Nephron (organoid): ENCODE measurements at regions not wholly inside any gene's neighbourhood (a gene's known extent, or its start where the extent isn't known, plus 50 kb on each side); places are given as distances from the start of the nearest gene placed in this dataset.
"Not testable (repeated sequence)": the region's sequence is repeated elsewhere in the genome, so short reads cannot be mapped to it uniquely, and the experiment has no call there.

Experiments used
- H3K27ac Mint-ChIP-seq, 3 experiments: 2 replicates each; pipeline ENCODE4 v1.8.0; 2020; ENCODE audit warnings: mixed read lengths in 3 of 3, mild to moderate bottlenecking in 2 of 3, moderate library complexity in 1 of 3
- H3K27me3 Mint-ChIP-seq: 2 replicates; pipeline ENCODE4 v1.8.0; 2021; ENCODE audit warnings: low read depth, mild to moderate bottlenecking, moderate library complexity, mixed read lengths
- H3K36me3 Mint-ChIP-seq: 2 replicates; pipeline ENCODE4 v1.8.0; 2020; ENCODE audit warnings: low read depth, mixed read lengths
- H3K4me1 Mint-ChIP-seq: 2 replicates; pipeline ENCODE4 v1.8.0; 2020; ENCODE audit warnings: mixed read lengths
- H3K4me3 Mint-ChIP-seq, 3 experiments: 2 replicates each; pipeline ENCODE4 v1.8.0; 2020; ENCODE audit warnings: mild to moderate bottlenecking in 3 of 3, mixed read lengths in 3 of 3, moderate library complexity in 2 of 3
- H3K9me3 Mint-ChIP-seq: 2 replicates; pipeline ENCODE4 v1.8.0; 2020; ENCODE audit warnings: mixed read lengths
- TF ChIP-seq, protein P1 (sequence below), 3 experiments: fragments of 200-600 bp; sonication (generic); IDR thresholded peaks; one replicate each; pipeline ENCODE4 v1.5.0; 2021; ENCODE audit warnings: antibody characterized with exemption in 3 of 3; ENCODE audit not compliant: unreplicated experiment in 3 of 3

DNA sequence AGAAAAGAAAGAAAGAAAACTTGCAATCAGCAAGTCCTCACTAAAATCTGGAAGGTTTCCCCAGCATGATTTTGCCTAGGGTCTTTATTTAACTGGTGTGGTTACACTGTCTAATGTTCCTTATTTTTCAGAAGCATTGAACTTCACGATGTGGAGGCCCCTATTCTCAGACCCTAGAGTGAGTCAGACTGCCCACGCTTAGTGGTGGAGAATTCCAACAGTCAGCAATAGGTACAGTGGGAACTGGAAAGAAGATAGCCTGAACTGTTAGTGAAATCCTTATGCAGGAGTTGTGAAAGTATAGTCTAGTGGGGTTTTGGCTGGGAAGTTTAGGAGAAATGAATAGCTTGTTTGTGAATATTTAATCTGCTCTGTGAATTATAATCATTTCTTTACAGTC is 115.0 kb downstream of the FZD1 start:
- H3K27ac Mint-ChIP-seq: peak overlapping the region; percentile 10 to 90 (median 80)
- H3K36me3 Mint-ChIP-seq: no peaks in the 10 kb centered on the region
- no peak overlapping the region for H3K4me3 Mint-ChIP-seq
- H3K27me3 Mint-ChIP-seq: no peaks in the 10 kb centered on the region
- TF ChIP-seq, protein P1, sequence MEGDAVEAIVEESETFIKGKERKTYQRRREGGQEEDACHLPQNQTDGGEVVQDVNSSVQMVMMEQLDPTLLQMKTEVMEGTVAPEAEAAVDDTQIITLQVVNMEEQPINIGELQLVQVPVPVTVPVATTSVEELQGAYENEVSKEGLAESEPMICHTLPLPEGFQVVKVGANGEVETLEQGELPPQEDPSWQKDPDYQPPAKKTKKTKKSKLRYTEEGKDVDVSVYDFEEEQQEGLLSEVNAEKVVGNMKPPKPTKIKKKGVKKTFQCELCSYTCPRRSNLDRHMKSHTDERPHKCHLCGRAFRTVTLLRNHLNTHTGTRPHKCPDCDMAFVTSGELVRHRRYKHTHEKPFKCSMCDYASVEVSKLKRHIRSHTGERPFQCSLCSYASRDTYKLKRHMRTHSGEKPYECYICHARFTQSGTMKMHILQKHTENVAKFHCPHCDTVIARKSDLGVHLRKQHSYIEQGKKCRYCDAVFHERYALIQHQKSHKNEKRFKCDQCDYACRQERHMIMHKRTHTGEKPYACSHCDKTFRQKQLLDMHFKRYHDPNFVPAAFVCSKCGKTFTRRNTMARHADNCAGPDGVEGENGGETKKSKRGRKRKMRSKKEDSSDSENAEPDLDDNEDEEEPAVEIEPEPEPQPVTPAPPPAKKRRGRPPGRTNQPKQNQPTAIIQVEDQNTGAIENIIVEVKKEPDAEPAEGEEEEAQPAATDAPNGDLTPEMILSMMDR (IDR thresholded peaks at IDR 0.05; ENCODE audit: unreplicated experiment in 3 of 3): no peak
- H3K4me1 Mint-ChIP-seq: peaks cover 34% of the 10 kb centered on the region
- no peaks in the 10 kb centered on the region for H3K9me3 Mint-ChIP-seq

DNA sequence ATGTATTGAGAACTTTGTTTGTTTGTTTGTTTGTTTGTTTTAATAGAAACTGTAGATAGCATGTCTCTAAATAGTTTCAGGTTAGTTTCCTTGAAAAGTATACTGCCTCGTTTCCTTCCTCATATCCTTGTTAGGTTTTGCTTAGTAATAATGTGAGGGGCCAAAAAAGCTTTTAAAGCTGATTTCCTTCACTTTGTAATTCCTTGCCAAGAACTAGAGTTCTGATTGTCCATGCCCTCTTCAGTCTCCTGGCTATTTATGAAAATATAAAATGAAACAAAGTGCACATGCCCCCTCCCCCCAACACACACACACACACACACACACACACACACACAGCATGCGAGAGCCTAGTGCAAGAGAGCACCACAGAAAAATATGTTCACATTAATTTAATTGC is 115.8 kb downstream of the FZD1 start:
- Mint-ChIP-seq H3K4me3 (no peak overlapping the region), H3K9me3 (no peaks in the 10 kb centered on the region), H3K27ac (peak overlapping the region in 2 of 3 experiments; percentile 80 to 90), H3K36me3 (no peaks in the 10 kb centered on the region), H3K27me3 (no peaks in the 10 kb centered on the region), H3K4me1 (peaks cover 34% of the 10 kb centered on the region)
- TF ChIP-seq, protein P1 (IDR thresholded peaks at IDR 0.05; ENCODE audit: unreplicated experiment in 3 of 3): no peak

DNA sequence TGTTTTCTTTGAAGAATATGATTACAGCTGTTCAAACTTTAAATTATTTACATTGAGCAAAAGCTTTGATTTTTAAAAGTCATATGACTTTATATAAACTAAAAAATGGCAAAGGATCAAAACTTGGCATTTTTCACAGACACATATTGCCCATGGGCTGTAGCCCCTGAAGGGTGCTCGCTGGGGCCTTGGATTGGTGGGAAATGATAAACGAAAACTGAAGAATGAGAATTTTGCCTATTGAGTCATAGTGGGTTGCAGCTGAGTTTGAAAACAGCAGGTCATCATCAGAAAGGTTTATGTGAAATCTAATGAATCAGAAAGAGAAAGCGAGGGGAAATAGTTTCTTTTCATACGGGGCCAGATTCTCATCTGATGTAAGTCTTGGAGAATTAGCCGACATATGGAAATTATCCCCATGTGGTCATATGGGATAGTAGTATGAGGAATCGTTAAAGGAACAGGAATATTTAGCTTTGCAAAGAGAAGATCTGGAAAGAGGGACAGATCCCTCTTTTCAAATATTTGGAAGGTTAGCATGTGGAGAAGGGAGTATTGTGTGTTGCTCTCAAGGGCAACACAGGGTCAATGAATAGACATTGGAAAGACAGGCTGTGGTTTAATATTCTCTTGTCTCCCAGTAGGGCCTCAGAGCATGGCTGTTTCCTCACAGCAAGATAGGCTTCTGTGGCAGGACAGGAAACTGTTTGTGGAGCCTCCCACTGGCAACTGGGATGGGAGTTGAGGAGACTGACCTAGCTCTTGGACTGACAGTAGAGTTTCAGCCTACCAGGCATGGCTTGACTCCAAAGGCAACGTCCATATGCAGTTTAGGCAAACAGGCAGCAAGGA is 119.0 kb downstream of the FZD1 start:
- Mint-ChIP-seq H3K4me1 (peaks cover 40% of the 10 kb centered on the region), H3K27ac (peak overlapping the region; percentile 35 to 70 (median 43))

DNA sequence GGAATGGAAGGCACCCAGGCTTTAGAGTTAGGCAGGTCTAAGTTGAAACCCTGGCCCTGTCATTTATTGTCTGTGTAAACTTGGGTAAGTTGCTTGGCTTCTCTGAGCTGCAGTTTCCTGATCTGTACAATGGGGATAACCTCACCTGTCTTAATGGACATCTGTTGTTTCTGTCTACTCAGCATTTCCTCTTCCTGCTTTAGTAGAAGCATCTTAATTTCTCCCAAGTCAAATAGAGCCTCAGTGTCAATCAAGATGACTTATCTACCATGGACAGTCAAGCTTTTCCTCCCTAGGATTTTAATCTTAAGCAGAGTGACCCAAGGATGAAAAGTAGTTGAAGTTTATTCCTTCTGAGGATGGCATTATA is 119.7 kb downstream of the FZD1 start:
- peak overlapping the region in 1 of 3 experiments; percentile 70 for H3K27ac Mint-ChIP-seq

More for the DNA sequence above, 119.0 kb downstream of the FZD1 start:
- Mint-ChIP-seq H3K4me3 (no peak overlapping the region), H3K36me3 (no peaks in the 10 kb centered on the region), H3K27me3 (no peaks in the 10 kb centered on the region), H3K9me3 (no peaks in the 10 kb centered on the region)
- TF ChIP-seq, protein P1 (IDR thresholded peaks at IDR 0.05; ENCODE audit: unreplicated experiment in 3 of 3): no peak

DNA sequence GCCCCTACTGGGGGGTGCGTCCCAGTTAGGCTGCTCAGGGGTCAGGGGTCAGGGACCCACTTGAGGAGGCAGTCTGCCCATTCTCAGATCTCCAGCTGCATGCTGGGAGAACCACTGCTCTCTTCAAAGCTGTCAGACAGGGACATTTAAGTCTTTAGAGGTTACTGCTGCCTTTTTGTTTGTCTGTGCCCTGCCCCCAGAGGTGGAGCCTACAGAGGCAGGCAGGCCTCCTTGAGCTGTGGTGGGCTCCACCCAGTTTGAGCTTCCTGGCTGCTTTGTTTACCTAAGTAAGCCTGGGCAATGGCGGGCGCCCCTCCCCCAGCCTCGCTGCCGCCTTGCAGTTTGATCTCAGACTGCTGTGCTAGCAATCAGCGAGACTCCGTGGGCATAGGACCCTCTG is 130.5 kb downstream of the FZD1 start:
- not testable (repeated sequence) for H3K27ac Mint-ChIP-seq, H3K36me3 Mint-ChIP-seq, H3K9me3 Mint-ChIP-seq, H3K4me1 Mint-ChIP-seq, H3K4me3 Mint-ChIP-seq, H3K27me3 Mint-ChIP-seq

More for the DNA sequence above, 119.7 kb downstream of the FZD1 start:
- no peak overlapping the region for H3K4me3 Mint-ChIP-seq
- no peaks in the 10 kb centered on the region for H3K36me3 Mint-ChIP-seq
- no peaks in the 10 kb centered on the region for H3K9me3 Mint-ChIP-seq
- H3K27me3 Mint-ChIP-seq: no peaks in the 10 kb centered on the region
- TF ChIP-seq, protein P1 (IDR thresholded peaks at IDR 0.05; ENCODE audit: unreplicated experiment in 3 of 3): no peak
- H3K4me1 Mint-ChIP-seq: peaks cover 40% of the 10 kb centered on the region

DNA sequence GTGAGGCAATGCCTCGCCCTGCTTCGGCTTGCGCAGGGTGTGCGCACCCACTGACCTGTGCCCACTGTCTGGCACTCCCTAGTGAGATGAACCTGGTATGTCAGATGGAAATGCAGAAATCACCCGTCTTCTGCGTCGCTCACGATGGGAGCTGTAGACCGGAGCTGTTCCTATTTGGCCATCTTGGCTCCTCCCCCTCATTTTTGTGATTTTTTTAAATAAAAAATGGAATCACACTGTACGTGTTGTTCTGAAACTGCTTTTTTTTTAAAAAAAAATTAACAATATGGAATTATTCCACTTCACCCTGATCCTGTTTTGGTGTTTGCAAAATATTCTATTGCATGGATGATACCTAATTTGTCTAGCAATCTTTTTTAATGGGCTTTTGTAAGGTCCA is 131.1 kb downstream of the FZD1 start:
- not testable (repeated sequence) for H3K36me3 Mint-ChIP-seq, H3K4me1 Mint-ChIP-seq, H3K4me3 Mint-ChIP-seq, H3K27ac Mint-ChIP-seq, H3K9me3 Mint-ChIP-seq, H3K27me3 Mint-ChIP-seq

DNA sequence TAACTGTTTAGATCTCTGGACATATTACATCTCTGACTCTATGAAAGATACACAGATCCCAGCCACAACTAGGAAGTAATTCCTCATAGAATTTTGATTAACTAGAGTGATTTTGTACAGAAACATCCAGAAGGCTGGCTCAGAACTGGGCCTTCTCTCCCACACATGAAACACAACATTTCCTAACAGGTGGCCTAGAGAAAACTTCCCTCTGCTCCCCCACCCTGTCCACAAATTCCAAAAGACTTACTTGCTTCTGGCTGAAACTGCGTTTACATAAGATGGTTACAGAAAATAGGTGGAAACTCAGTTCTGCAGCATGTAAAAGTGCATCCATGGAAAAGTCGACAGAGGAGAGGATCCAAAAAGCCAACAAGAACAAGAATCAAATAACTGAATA is 132.9 kb downstream of the FZD1 start:
- peaks cover 10% of the 10 kb centered on the region for H3K9me3 Mint-ChIP-seq

More for the DNA sequence above, 132.9 kb downstream of the FZD1 start:
- TF ChIP-seq, protein P1 (IDR thresholded peaks at IDR 0.05; ENCODE audit: unreplicated experiment in 3 of 3): no peak
- Mint-ChIP-seq H3K36me3 (no peaks in the 10 kb centered on the region), H3K27ac (no peak overlapping the region), H3K4me3 (no peak overlapping the region), H3K27me3 (no peaks in the 10 kb centered on the region), H3K4me1 (no peaks in the 10 kb centered on the region)
